H1 (cell line): ENCODE measurements at regions not wholly inside any gene's neighbourhood (a gene's known extent, or its start where the extent isn't known, plus 50 kb on each side); places are given as distances from the start of the nearest gene placed in this dataset.

ENCODE experiments used
- CTCF ChIA-PET: fragments of 300-600 bp; sonication (Branson Sonifier 250); formaldehyde crosslinking; loops from one replicate; lab custom pipeline; 2021; ENCODE audit not compliant: partially characterized antibody; lab: Charles Lee
- POLR2A ChIA-PET: fragments of 300-600 bp; sonication (Branson Sonifier 250); formaldehyde crosslinking; loops from one replicate; lab custom pipeline; 2021; ENCODE audit warnings: inconsistent platforms; ENCODE audit not compliant: partially characterized antibody; lab: Charles Lee
- DNase-seq, 2 experiments: peaks; one replicate each; pipeline versions ENCODE4 v3.0.0 to v3.0.0-alpha.2; 2010 to 2022; ENCODE audit warnings: low spot score in 2 of 2, low read depth in 1 of 2, mixed read lengths in 1 of 2
- FAIRE-seq: peaks from 2 replicates; lab custom pipeline; 2011; peaks lifted over from hg19 to GRCh38; lab: Jason Lieb, UNC
- H2AFZ ChIP-seq: 2 replicates; pipeline ENCODE4 v1.8.1; 2012; ENCODE audit warnings: low read length, inconsistent platforms
- H2AK5ac ChIP-seq: 2 replicates; pipeline ENCODE4 v1.6.1; 2013; ENCODE audit warnings: low read depth, low read length
- H2BK120ac ChIP-seq: replicated peaks from 2 replicates; pipeline ENCODE3; 2013; ENCODE audit warnings: low read depth, low read length, inconsistent platforms
- H2BK12ac ChIP-seq: 2 replicates; pipeline ENCODE4 v1.6.1; 2013; ENCODE audit warnings: low read depth, low read length
- H2BK15ac ChIP-seq: 2 replicates; pipeline ENCODE4 v1.6.1; 2013; ENCODE audit warnings: low read length
- H2BK20ac ChIP-seq: 2 replicates; pipeline ENCODE4 v1.6.1; 2013; ENCODE audit warnings: low read length
- H2BK5ac ChIP-seq: 2 replicates; pipeline ENCODE4 v1.6.1; 2013; ENCODE audit warnings: low read depth, low read length
- H3K14ac ChIP-seq: 2 replicates; pipeline ENCODE4 v1.6.1; 2013; ENCODE audit warnings: inconsistent platforms; ENCODE audit not compliant: insufficient read length
- H3K18ac ChIP-seq: 2 replicates; pipeline ENCODE4 v1.6.1; 2013; ENCODE audit warnings: low read length; ENCODE audit errors: extremely low read depth
- H3K23ac ChIP-seq: 2 replicates; pipeline ENCODE4 v1.6.1; 2013; ENCODE audit warnings: inconsistent platforms; ENCODE audit not compliant: insufficient read length
- H3K23me2 ChIP-seq: 2 replicates; pipeline ENCODE4 v1.6.1; 2013; ENCODE audit warnings: low read depth, low read length
- H3K27ac ChIP-seq: 2 replicates; pipeline ENCODE4 v1.6.1; 2011; ENCODE audit warnings: low read depth, low read length, inconsistent platforms
- H3K27me3 ChIP-seq, 4 experiments: replicated peaks in 1 of 4; 1 replicate in 1 of 4; 2 replicates in 3 of 4; pipeline versions ENCODE4 v1.6.1 to v1.8.1; 2011 to 2013; ENCODE audit warnings: low read length in 3 of 4, mild to moderate bottlenecking in 3 of 4, inconsistent platforms in 2 of 4, mixed read lengths in 2 of 4, moderate library complexity in 1 of 4; ENCODE audit not compliant: control insufficient read depth in 3 of 4, insufficient read depth in 3 of 4; ENCODE audit errors: extremely low read depth in 1 of 4
- H3K36me3 ChIP-seq, 4 experiments: 2 replicates each; pipeline versions ENCODE4 v1.6.1 to v1.8.1; 2011 to 2013; ENCODE audit warnings: mild to moderate bottlenecking in 4 of 4, low read length in 3 of 4, moderate library complexity in 2 of 4, control low read depth in 1 of 4, inconsistent platforms in 1 of 4; ENCODE audit not compliant: insufficient read depth in 4 of 4, control insufficient read depth in 2 of 4
- H3K4ac ChIP-seq: replicated peaks from 2 replicates; pipeline ENCODE3; 2013; ENCODE audit warnings: low read length, low read depth, mixed read lengths, inconsistent platforms; ENCODE audit not compliant: insufficient read length
- H3K4me1 ChIP-seq, 4 experiments: replicated peaks in 1 of 4; 1 replicate in 1 of 4; 2 replicates in 3 of 4; pipeline versions ENCODE4 v1.6.1 to v1.8.1; 2011 to 2013; ENCODE audit warnings: low read length in 3 of 4, inconsistent platforms in 2 of 4, mixed read lengths in 1 of 4; ENCODE audit not compliant: insufficient read depth in 4 of 4, control insufficient read depth in 3 of 4
- H3K4me2 ChIP-seq, 2 experiments: 2 replicates each; pipeline versions ENCODE4 v1.6.1 to v1.8.1; 2011 to 2013; ENCODE audit warnings: low read depth in 2 of 2, low read length in 2 of 2, control low read depth in 1 of 2, inconsistent platforms in 1 of 2, mild to moderate bottlenecking in 1 of 2; ENCODE audit not compliant: insufficient read depth in 1 of 2
- H3K4me3 ChIP-seq, 4 experiments: fragments of 200-600, 300-600 bp in 1 of 4; sonication (generic), shearing (Covaris generic), sonication (Bioruptor Twin) in 1 of 4; 2 replicates each; pipeline versions ENCODE4 v1.5.1 to v1.8.1; 2011 to 2016; ENCODE audit warnings: low read length in 4 of 4, low read depth in 3 of 4, control low read depth in 2 of 4, inconsistent platforms in 2 of 4, mild to moderate bottlenecking in 2 of 4, mixed read lengths in 1 of 4, moderate library complexity in 1 of 4; ENCODE audit not compliant: insufficient read depth in 2 of 4; ENCODE audit errors: extremely low read depth in 1 of 4
- H3K56ac ChIP-seq: replicated peaks from 2 replicates; pipeline ENCODE3; 2013; ENCODE audit warnings: low read depth, mild to moderate bottlenecking, mixed read lengths, low read length, inconsistent platforms; ENCODE audit not compliant: insufficient read length
- H3K79me1 ChIP-seq: 2 replicates; pipeline ENCODE4 v1.6.1; 2013; ENCODE audit warnings: low read depth, low read length, control low read depth
- H3K79me2 ChIP-seq, 2 experiments: 2 replicates each; pipeline versions ENCODE4 v1.6.1 to v1.8.1; 2012 to 2013; ENCODE audit warnings: low read length in 2 of 2, mild to moderate bottlenecking in 2 of 2, inconsistent platforms in 1 of 2; ENCODE audit not compliant: insufficient read depth in 2 of 2, control insufficient read depth in 1 of 2
- H3K9ac ChIP-seq, 4 experiments: replicated peaks in 1 of 4; 1 replicate in 1 of 4; 2 replicates in 3 of 4; pipeline versions ENCODE4 v1.6.1 to v1.8.1; 2011 to 2013; ENCODE audit warnings: low read depth in 3 of 4, low read length in 3 of 4, control low read depth in 2 of 4, mild to moderate bottlenecking in 2 of 4, moderate library complexity in 2 of 4, inconsistent platforms in 1 of 4; ENCODE audit errors: extremely low read depth in 1 of 4
- H3K9me3 ChIP-seq, 2 experiments: 2 replicates each; pipeline versions ENCODE4 v1.6.1 to v1.8.1; 2012 to 2013; ENCODE audit warnings: mild to moderate bottlenecking in 2 of 2, moderate library complexity in 2 of 2, control low read depth in 1 of 2, inconsistent platforms in 1 of 2, low read depth in 1 of 2, low read length in 1 of 2, mixed read lengths in 1 of 2; ENCODE audit not compliant: insufficient read depth in 2 of 2
- H4K20me1 ChIP-seq, 2 experiments: replicated peaks in 1 of 2; 2 replicates each; pipeline versions ENCODE3 to v1.8.1; 2011 to 2013; ENCODE audit warnings: inconsistent platforms in 2 of 2, low read length in 2 of 2, mild to moderate bottlenecking in 1 of 2; ENCODE audit not compliant: insufficient read depth in 2 of 2, control insufficient read depth in 1 of 2
- H4K5ac ChIP-seq: 2 replicates; pipeline ENCODE4 v1.6.1; 2013; ENCODE audit warnings: low read length, low read depth, mixed read lengths, inconsistent platforms; ENCODE audit not compliant: insufficient read length
- H4K8ac ChIP-seq: 2 replicates; pipeline ENCODE4 v1.8.0; 2013; ENCODE audit warnings: mild to moderate bottlenecking, moderate library complexity, low read length, inconsistent platforms; ENCODE audit not compliant: insufficient read depth; ENCODE audit errors: extremely low read depth
- H4K91ac ChIP-seq: replicated peaks from 2 replicates; pipeline ENCODE3; 2013; ENCODE audit warnings: low read length, mixed read lengths, inconsistent platforms; ENCODE audit not compliant: insufficient read length
- BACH1 ChIP-seq: IDR thresholded peaks from 2 replicates; pipeline ENCODE4 v1.6.1; 2012; ENCODE audit warnings: low read length, improper control_type of control experiment
- CBX5 ChIP-seq: fragments of 300-800, 300-1000 bp; sonication (generic); IDR thresholded peaks from 2 replicates; pipeline ENCODE4 v1.7.1; 2016; ENCODE audit warnings: antibody characterized with exemption, low read length, low read depth
- CBX8 ChIP-seq: fragments of 300-800, 300-1000 bp; sonication (generic); IDR thresholded peaks from 2 replicates; pipeline ENCODE4 v1.7.1; 2016; ENCODE audit warnings: low read depth, low read length, borderline replicate concordance
- CEBPB ChIP-seq: IDR thresholded peaks from 2 replicates; pipeline ENCODE4 v1.6.1; 2012; ENCODE audit warnings: low read depth, low read length
- CHD2 ChIP-seq: IDR thresholded peaks from 2 replicates; pipeline ENCODE4 v1.6.1; 2012; ENCODE audit warnings: low read length, improper control_type of control experiment
- CREB1 ChIP-seq: IDR thresholded peaks from 2 replicates; pipeline ENCODE4 v1.6.1; 2012; ENCODE audit warnings: inconsistent platforms
- CTBP2 ChIP-seq: IDR thresholded peaks from 2 replicates; pipeline ENCODE4 v1.7.0; 2011; ENCODE audit warnings: borderline replicate concordance, mild to moderate bottlenecking, moderate library complexity, mixed read lengths, low read length; ENCODE audit not compliant: insufficient read depth, insufficient read length
- EZH2 ChIP-seq: fragments of 200-600 bp; sonication (generic); IDR thresholded peaks from 2 replicates; pipeline ENCODE4 v1.7.1; 2012; ENCODE audit warnings: low read depth, mild to moderate bottlenecking, moderate library complexity, low read length, inconsistent platforms; ENCODE audit not compliant: severe bottlenecking
- RXRA ChIP-seq: IDR thresholded peaks from 2 replicates; pipeline ENCODE4 v1.6.1; 2011; ENCODE audit warnings: low read depth, mild to moderate bottlenecking, low read length, moderate library complexity; ENCODE audit not compliant: insufficient read depth
- SIN3A ChIP-seq, 2 experiments: IDR thresholded peaks in 1 of 2; conservative IDR thresholded peaks in 1 of 2; 2 replicates each; pipeline ENCODE4 v1.6.1; 2011 to 2012; ENCODE audit warnings: low read length in 2 of 2, improper control_type of control experiment in 1 of 2, low read depth in 1 of 2, mild to moderate bottlenecking in 1 of 2
- SIX5 ChIP-seq: IDR thresholded peaks from 2 replicates; pipeline ENCODE4 v1.6.1; 2011; ENCODE audit warnings: mild to moderate bottlenecking, low read depth, low read length
- SRF ChIP-seq: IDR thresholded peaks from 2 replicates; pipeline ENCODE4 v1.6.1; 2011; ENCODE audit warnings: mild to moderate bottlenecking, low read depth, low read length, moderate library complexity
- TAF7 ChIP-seq: optimal IDR thresholded peaks from 2 replicates; pipeline ENCODE3; 2011; ENCODE audit warnings: low read depth, mild to moderate bottlenecking, inconsistent platforms, low read length, moderate library complexity, borderline replicate concordance
- WGBS, 2 experiments: shearing (Covaris generic) in 1 of 2; methylation state at CpG; one replicate each; pipeline versions ENCODE4 v1.1.6 to v1.1.7; 2013 to 2015; ENCODE audit warnings: low lambda C conversion rate in 2 of 2, mixed read lengths in 2 of 2, inconsistent platforms in 1 of 2, low coverage in 1 of 2, missing lambda C conversion rate in 1 of 2; ENCODE audit not compliant: insufficient replicate concordance in 2 of 2, insufficient coverage in 1 of 2, insufficient read length in 1 of 2; ENCODE audit errors: extremely low coverage in 1 of 2, missing lambda C conversion rate in 1 of 2; 5-methylcytosine and 5-hydroxymethylcytosine counted together
- TF ChIP-seq, protein P1 (sequence below): IDR thresholded peaks from 2 replicates; pipeline ENCODE4 v1.6.1; 2012; ENCODE audit warnings: low read length, inconsistent platforms

DNA sequence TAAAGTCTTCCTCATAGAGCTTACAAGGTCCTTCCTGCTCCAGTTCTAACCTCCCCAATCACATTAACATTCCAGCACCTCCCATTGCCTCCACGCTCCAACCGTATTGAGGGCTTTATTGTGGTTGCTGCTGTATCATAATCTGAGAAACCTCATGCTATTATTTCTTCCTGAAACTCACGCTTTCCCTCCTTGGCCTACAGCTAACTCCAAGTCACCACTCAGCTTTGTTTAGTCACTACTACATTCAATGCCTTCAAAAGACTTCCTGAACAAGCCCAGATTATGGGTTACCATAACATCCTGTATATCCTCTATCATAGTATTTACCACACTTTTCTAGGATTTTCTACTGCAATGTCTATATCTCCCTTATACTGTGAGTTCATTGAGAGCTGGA lies 230.4 kb downstream of the IKZF2 start:
- WGBS, 2 experiments, result 89% methylated on average over 3 of the region's 3 CpGs; no CpG with 5 or more reads in 1 of the 2 experiments
- POLR2A ChIA-PET, result no interaction called here
- TF ChIP-seq CREB1, result no peak
- TF ChIP-seq BACH1, result no peak
- no peak for TF ChIP-seq SIN3A (conservative IDR thresholded peaks at IDR 0.05 in 1 of 2, IDR thresholded peaks at IDR 0.05 in 1 of 2; ENCODE audit: low read depth in 1 of 2, low read length in 2 of 2)
- TF ChIP-seq CHD2, result no peak
- TF ChIP-seq, protein P1, sequence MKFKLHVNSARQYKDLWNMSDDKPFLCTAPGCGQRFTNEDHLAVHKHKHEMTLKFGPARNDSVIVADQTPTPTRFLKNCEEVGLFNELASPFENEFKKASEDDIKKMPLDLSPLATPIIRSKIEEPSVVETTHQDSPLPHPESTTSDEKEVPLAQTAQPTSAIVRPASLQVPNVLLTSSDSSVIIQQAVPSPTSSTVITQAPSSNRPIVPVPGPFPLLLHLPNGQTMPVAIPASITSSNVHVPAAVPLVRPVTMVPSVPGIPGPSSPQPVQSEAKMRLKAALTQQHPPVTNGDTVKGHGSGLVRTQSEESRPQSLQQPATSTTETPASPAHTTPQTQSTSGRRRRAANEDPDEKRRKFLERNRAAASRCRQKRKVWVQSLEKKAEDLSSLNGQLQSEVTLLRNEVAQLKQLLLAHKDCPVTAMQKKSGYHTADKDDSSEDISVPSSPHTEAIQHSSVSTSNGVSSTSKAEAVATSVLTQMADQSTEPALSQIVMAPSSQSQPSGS, result no peak
- TF ChIP-seq RXRA, result no peak
- TF ChIP-seq CBX8, result no peak
- no peak for TF ChIP-seq CEBPB
- no peak for TF ChIP-seq SIX5
- TF ChIP-seq TAF7, result no peak
- no peak for TF ChIP-seq EZH2
- no peak for TF ChIP-seq CBX5
- TF ChIP-seq CTBP2, result no peak
- no peak for TF ChIP-seq SRF

More for the DNA sequence above, 230.4 kb downstream of the IKZF2 start:
- no peak for DNase-seq
- H2BK12ac ChIP-seq, result no peak overlapping the region; the same call in 1 of the 2 replicates
- no peaks in the 10 kb centered on the region for H3K36me3 ChIP-seq
- H4K5ac ChIP-seq, result no peak overlapping the region
- no peak overlapping the region for H4K91ac ChIP-seq
- H2BK120ac ChIP-seq, result no peak overlapping the region
- no peak overlapping the region for H2AK5ac ChIP-seq
- no peak overlapping the region for H2BK20ac ChIP-seq
- no peak overlapping the region for H3K27ac ChIP-seq
- no peak overlapping the region for H3K14ac ChIP-seq
- no peaks in the 10 kb centered on the region for H3K27me3 ChIP-seq
- H3K4me2 ChIP-seq, result no peak overlapping the region
- H3K4me1 ChIP-seq, result peaks cover 1 to 17% (median 4%) of the 10 kb centered on the region in 4 experiments; a peak in 5 of 7 replicates
- H3K56ac ChIP-seq, result no peak overlapping the region
- H3K4ac ChIP-seq, result no peak overlapping the region
- H2BK15ac ChIP-seq, result no peak overlapping the region
- H2AFZ ChIP-seq, result no peak overlapping the region
- H3K18ac ChIP-seq, result no peak overlapping the region
- CTCF ChIA-PET, result interaction anchor here (0.6 kb wide), 2 partner anchors 11 to 58 kb away, joined by 3 read pairs; no protein-coding TSS in a partner anchor
- no peak overlapping the region for H2BK5ac ChIP-seq
- H3K9me3 ChIP-seq, result no peaks in the 10 kb centered on the region
- H3K23me2 ChIP-seq, result no peaks in the 10 kb centered on the region
- H4K8ac ChIP-seq, result no peak overlapping the region
- no peak overlapping the region for H3K9ac ChIP-seq
- no peaks in the 10 kb centered on the region for H4K20me1 ChIP-seq
- FAIRE-seq, result no peak
- H3K4me3 ChIP-seq, result no peak overlapping the region
- H3K23ac ChIP-seq, result no peak overlapping the region
- H3K79me1 ChIP-seq, result no peaks in the 10 kb centered on the region
- H3K79me2 ChIP-seq, result no peaks in the 10 kb centered on the region
